GM18868 (cell line): ENCODE measurements at regions not wholly inside any gene's neighbourhood (a gene's known extent, or its start where the extent isn't known, plus 50 kb on each side); places are given as distances from the start of the nearest gene placed in this dataset.
"Not testable (repeated sequence)": the region's sequence is repeated elsewhere in the genome, so short reads cannot be mapped to it uniquely, and the experiment has no call there.

ENCODE experiments used
- ATAC-seq: cut with Tn5 transposase; IDR thresholded peaks from one replicate; pipeline ENCODE4 v1.9.1; 2021; ENCODE audit warnings: mild to moderate bottlenecking, moderate library complexity; ENCODE audit not compliant: unreplicated experiment

DNA sequence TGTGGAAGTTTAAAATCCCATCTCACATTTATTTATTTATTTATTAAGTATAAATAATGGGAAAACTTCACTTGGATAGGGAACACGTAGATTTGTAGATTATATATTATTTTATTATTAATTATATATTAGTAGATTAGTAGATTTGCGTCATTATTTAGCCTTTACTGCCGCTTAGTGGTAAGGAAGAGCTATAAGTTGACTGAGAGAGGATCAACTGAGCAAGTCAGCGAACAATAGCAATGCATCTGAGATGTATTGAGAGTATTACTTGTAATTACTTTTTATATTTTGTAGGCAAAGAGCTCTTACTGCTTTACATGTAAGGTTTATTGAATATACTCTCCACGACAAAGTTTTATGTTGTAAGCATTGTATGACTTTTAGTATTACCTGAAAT is 244.5 kb upstream of the ANKRD30A start:
- ATAC-seq = peak; percentile 78

DNA sequence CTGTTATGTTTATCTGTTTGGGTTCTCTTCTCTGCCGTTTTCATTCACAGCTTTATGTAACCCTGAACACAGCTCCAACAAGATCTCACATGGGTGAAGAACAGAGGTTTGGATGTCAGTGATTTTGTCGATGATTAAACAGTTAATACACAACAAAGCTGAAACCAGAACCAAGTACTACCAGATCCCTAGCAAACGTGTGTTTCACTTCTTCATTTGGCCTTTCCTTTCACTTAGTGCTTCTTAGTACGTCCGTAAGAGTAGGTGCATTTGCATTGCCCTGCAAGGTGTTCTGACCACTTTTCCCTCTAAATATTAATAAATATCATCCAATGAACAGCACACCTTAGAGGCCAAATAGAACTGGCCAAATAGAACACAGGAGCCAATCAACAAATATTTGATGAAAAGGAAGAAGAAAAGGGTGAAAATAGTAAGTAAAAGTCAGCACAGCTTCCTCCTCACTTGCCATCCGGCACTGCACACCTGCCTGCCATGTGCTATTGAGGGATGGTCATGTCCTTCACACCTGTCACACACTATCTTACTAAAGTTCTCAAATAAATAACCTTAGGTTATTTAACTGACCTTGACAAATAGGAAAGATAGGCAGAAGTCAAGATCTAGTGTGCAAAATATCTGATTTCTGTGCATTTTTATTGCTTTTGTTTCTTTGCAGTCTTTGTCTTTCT is 252.6 kb upstream of the ANKRD30A start:
- ATAC-seq = peak; percentile 77

DNA sequence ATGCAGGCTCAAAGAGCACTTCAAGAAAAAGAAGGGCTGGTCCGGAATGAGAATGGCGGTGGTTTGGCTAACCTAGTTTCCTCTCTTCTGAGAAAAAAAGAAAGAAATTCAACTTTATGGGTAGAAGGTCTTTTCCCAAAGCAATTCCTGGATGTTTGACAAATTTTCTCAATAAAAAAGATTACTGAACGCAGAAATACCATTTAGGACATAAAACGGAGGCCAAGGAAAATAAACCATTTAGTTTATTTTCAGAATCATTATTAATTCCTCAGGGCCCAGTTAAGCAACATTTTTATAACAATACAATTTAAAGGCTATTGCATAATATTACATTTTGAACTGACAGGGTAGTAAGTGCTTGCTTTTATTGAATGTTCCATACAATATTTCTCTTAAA is 284.6 kb upstream of the ANKRD30A start:
- ATAC-seq = no peak

DNA sequence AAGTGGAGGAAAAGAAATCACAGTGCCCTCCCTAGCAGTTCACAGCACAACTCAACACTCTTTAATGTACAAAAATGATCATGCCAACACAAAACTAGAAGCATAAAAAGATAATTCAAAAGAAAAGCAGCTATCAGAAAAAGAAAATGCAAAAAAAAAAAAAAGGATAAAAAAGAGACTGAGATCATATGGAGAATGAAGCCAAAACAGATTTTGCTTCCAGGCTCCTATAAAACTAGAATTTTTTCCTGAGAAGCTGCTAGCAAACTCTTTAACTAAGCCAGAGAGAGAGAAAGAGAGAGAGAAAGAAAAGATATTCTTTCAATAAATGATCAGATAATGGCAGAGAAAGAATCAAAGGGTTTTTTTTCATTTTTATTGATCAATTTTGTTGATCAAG is 288.0 kb upstream of the ANKRD30A start:
- ATAC-seq = no peak

DNA sequence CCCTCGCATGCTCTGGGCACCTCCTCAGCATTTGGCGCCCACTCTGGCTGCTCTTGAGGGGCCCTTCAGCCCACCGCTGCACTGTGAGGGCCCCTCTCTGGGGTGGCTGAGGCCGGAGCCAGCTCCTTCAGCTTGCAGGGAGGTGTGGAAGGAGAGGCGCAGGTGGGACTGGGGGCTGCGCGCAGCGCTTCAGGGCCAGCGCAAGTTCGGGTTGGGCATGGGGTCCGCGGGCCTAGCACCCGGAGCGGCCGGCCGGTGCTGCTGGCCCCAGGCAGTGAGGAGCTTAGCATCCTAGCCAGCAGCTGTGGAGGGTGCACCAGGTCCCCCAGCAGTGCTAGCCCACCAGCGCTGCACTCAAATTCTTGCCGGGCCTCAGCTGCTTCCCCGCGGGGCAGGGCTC is 305.6 kb upstream of the ANKRD30A start:
- ATAC-seq = no peak

DNA sequence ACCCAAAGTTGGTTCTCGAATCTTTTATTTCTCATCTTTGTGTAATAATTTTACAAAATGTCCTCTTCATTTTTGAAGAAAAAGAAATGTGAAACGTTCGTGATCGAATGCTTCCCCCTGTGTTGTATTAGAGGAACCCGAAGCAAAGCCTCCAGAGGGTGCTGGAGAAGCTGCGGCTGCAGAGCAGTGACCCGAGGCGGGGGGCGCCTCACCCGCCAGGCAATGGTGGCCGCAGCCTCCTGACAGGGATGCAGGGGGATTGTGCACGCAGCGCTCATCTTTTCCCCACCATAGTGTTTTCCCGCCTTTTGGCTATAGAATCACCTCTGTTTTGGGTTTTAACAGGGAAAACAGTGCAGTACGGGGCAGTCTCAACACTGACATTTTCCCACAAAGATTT is 307.5 kb upstream of the ANKRD30A start:
- ATAC-seq = no peak

DNA sequence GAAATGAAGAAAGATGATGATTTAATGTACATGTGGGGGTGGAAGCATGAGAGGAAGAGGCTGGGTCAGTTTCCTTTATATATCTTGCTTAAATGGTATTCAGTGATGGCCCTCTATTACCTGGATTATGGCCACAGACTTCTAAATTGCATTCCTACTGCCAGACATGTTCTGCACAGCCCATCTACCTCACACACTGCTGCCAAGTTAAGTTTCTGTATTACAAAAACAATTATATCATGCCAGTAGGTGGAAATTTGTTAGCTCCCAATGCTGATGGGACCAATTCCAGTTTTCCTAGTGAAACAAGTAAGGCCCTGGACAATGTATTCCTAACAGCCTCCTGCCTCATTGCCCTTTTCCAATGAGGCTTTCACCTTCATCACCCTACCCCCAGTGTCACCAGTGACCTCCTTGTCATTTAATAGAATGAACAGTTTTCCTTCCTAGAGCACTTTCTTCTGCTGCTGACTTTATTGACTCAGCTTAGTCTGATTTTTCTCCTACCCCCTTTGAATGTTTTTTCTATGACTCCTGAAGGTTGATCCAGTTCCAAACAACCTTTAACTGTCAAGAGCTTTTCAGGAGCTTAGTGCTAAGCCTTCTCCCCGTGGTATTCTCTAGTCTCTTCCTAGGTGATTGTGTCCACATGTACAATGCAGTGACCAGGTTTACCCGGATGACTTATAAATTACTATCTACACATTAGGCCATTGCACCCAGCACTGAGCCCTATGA is 316.6 kb upstream of the ANKRD30A start:
- ATAC-seq = no peak

DNA sequence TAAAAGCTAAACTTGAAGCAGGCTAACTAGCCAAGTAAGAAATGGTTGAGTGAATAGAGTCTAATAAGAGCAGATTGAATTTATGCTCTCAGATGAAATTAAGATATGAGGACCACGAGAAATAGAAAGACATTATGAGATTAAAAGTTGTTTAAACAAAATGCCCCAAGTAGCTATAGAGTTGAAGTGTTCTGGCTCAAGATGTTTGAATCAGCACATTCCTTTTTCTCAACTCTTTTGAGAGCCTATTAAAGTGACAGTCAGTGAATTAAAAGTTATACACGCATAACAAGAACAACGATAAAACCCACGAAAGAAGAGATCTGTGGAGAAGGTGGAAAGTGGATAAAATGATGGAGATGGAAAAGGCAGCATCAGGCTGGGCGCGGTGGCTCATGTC is 322.2 kb upstream of the ANKRD30A start:
- ATAC-seq = no peak

DNA sequence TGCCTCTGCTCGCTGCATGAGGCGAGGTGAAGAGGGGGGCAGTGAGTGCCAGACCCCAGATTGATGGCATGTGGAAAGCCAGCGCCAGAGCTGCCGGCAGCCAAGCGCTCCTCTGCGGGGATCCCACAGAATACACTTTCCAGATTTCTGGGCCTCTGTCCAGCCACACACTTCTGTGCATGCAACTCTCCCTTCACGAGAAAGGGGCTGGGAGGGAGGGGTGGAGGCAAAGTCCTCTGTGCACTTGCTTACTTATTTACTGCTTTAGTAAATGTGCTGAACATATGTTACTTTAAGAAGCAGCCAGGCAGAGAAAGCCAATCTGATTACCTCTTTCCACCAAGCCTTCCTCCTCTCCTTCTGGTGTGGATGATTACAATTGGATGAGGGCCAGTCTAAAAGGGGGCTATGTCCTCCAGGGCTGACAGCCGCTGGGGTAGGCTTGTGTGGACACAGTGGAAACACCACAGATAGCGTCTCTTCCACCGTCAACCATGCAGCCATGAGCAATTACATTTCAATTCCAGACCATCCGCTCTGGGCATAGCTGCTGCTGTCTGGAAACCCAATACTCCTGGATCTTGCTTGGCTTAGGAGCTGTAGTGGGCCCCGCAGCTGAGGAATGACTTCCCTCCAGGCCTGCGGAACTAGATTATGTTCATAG is 322.8 kb upstream of the ANKRD30A start:
- ATAC-seq = no peak

DNA sequence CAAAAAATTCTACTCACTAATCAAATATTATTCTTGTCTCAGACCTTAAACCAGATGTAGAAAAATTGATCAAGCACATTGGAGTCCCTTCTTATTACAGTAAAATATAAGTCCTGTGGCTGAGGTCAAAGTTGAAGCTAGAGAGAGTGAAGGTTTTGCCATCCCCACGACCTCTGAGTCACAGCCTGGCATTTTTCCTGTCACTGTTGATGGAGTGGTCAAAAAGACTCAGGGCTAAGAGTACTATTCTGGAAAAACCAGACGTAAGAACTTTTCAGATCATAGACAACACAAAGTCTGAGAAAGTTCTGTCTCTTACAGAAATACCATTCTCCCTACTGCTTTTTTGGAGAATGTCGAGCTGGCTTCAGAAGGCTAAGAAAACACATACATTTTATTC is 323.7 kb upstream of the ANKRD30A start:
- no peak for ATAC-seq

DNA sequence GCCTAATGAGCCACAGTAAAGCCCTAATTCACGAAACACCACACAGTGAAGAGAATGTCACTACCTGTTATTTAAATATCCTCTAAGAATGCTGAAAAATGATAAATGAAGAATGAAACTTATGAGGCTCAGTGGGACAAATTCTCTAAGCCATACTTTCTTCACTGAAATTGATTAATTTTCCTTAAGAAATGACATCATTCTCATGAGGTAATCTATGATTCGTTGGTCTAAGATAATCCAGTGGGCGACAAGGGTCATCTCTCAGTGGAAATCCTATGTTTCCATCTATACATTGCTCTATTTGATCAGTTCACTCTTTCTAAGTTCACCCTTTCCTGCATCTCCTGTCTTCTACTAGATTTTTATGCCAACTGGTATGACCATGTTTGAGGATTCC is 330.4 kb upstream of the ANKRD30A start:
- no peak for ATAC-seq

DNA sequence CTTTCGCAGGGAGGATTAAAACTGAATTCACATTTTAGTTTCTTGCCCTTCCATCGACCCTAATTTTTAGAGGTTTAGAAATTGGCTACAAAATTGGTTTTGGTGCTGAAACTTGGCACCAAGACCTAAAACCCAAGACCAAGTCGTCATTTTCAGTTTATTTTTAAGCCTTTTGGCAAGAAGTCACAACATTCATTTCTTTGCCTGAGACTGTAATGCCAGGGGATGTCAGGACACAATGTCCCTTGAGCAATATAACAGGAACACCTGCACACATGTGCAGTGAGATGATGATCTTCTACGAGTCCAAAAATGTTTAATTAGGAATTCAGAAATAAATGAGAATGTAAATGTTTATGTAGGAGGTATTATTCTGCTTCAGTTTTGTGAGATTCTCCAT is 335.4 kb upstream of the ANKRD30A start:
- ATAC-seq = no peak

DNA sequence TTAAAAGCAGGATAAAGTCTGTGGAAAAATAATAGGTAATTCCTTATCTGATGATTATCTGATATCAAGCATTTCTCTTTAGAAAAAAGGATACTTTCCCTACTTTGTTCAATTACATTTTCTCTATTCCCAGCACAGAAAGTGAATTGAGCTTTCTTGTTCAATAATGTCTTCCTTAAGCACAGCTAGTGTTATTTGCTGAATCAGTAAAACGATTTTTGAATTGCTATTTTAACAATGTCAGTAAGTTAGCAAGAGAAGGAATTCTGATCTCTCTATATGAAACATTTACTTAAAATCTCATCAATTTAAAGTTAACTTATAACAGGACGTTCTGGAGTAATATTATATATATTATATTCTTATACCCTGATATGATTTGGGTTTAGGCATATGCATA is 337.2 kb upstream of the ANKRD30A start:
- ATAC-seq = no peak

DNA sequence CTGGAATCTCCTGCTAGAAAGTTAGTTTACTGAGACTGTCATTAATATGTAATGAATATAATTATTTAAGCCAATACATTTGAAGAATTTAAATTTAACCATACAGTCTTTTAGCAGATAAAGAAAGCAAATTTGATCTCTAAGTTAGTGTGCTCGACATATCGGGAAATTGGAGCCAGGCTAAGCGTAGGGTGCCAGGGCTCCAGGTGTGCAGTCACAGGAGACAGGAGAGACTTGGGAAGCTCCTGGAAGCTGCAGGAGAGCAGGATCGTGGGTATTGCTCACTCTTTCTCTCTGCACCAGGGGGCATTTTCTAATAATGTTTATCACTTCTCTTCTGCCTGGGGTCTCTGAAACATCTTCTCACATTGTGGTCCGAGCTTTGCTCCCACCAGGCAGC is 342.0 kb upstream of the ANKRD30A start:
- no peak for ATAC-seq

DNA sequence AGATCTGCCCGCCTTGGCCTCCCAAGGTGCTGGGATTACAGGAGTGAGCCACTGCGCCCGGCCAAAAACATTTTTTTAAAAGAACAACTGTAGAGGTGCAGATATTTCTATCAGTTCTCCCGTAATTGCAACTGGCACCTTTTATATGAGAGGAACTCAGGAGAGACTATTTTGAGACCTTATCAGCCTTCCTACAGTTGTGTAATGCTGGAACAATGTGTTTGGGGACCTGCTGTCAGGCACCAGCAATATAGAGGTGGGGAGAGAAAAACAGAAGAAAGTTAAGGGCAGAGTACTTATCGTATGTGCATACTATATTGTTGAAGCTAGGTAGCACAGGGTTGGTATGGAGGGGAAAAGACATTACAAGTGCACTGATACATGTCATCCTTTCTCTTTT is 343.8 kb upstream of the ANKRD30A start:
- ATAC-seq = no peak

DNA sequence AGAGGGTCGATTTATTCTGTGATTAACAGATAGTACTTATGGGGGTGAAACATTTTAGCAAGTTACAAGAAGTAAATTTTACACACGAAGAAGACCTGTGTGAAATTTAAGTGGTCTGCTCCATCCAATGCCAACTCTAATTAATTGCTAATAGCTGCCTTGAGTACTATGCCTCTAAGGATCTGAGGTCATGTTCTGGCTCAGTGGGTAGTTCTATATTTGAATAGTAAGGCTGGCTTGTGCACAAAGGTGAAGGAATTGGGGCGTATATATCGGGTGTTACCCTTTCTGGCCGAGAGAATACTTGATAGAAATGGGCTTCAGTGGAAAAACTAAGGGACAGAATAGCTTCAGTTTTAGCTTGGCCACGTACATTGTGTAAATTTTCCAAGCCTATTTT is 345.2 kb upstream of the ANKRD30A start:
- ATAC-seq = no peak

DNA sequence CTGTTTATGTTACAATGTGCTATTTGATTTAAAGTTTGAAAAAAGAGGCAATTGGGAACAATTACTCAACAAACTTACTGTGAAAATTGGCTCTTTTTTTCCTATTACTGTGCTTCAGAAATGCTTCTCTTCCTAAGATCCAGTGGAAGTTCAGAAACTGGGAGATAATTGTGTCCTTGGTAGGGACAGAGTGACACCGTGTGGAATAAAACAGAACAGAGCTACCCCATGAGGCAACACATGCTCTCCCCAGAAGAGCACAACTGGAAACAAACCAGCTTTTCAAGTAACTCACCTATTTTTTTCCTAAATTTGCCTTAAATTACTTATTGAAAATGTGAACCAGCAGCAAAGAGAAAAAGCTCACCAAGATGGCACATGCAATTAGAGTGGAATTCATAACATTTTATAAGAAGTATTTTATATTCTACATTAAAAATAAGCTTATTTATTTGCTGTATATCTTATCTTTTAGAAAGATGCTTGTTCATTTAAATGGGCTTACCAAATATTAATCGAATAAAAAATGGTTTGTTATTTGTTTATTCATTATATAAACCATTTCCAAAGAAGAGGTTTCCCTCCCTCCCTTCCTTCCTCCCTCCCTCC is 346.1 kb upstream of the ANKRD30A start:
- ATAC-seq = no peak

DNA sequence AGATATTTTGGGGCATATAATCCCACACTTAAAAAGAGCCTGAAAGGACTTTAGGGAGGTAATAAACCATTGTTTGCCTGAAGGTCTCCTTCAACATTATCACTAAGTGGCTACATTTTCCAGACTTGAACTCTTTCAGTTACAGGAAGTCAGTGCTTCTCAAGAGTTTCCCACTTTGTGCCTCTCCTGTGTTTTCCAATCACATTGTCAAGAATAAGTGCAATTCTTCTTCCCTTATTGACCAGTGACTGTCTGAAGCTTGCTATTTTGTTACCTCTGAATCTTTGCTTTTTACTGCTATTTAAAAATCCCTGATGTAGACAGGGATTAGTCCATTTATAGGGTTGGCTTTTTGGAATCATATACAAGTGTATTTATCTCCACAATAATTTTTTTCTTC is 346.7 kb upstream of the ANKRD30A start:
- no peak for ATAC-seq

DNA sequence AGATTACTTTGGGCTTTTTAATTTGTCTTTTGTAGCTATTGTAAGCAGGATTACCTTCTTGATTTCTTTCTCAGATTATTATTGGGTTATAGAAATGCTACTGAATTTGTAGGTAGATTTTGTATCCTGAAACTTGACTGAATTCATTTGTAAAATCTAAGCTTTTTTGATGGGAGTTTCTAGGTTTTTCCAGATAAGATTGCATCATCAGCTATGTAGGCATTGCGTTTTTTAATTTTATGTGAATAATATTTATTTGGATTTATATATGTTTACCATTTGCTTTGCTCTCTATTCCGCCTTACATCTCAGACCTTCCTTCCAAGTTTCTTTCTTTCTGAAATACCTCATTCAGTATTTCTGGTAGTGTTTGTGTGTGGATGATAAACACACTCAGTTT is 351.7 kb upstream of the ANKRD30A start:
- no peak for ATAC-seq

DNA sequence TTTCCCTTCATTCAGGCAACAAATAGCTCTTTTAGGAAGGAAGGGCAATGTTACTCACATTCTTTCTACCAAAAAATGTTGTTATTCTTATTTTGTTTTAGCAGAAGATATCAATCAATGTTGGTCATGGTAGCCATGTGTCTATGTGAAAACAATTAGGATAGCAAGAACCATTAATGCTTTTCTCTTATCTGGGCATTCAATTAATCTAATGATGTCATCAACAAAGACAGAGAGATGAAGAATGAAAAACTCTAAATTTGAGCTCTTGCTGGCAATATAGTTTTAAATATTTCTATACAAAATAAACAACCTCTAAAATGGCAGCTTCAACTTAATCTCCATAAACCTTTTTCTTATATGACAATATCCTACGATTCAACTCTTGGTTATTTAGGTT is 353.7 kb upstream of the ANKRD30A start:
- no peak for ATAC-seq

DNA sequence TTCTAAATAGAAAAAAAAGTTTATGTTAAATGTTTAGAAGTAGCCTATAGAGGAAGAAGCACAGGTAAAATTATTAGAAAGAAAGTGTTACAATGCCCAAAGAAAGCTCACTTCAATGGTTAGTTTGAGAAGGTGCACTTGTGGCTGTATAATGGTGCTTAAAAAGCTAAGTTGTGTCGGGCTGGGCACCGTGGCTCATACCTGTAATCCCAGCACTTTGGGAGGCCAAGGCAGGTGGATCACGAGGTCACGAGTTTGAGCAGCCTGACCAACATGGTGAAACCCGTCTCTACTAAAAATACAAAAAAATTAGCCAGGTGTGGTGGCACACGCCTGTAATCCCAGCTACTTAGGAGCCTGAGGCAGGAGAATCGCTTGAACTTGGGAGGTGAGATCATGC is 355.7 kb upstream of the ANKRD30A start:
- ATAC-seq = not testable (repeated sequence)

DNA sequence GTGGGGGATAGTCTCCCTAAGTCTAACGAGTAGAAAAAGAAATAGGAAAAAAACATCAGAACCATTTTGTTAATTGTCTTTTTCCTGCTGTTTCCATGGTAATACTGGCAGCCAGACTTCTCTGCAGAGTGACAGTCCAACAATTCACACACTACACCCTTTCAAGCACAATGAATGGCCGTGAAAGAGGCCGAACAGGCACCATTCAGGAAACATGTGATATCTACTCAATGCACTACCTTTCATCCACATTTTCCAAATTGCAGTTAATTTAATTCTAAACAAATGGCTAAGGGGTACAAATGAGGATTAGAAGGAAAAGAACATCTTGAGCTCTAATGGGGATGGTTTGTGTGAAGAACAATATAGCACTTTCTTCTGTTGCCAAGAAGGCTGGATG is 358.5 kb upstream of the ANKRD30A start:
- ATAC-seq = no peak
